HG03045 (cell line): ENCODE measurements at regions not wholly inside any gene's neighbourhood (a gene's known extent, or its start where the extent isn't known, plus 50 kb on each side); places are given as distances from the start of the nearest gene placed in this dataset.
A peak's percentile ranks its signal among the peaks of the same experiment; 100 is the strongest.

Source experiments
- ATAC-seq: cut with Tn5 transposase; IDR thresholded peaks from one replicate; pipeline ENCODE4 v1.9.1; 2021; ENCODE audit warnings: mild to moderate bottlenecking, moderate library complexity; ENCODE audit not compliant: unreplicated experiment

DNA sequence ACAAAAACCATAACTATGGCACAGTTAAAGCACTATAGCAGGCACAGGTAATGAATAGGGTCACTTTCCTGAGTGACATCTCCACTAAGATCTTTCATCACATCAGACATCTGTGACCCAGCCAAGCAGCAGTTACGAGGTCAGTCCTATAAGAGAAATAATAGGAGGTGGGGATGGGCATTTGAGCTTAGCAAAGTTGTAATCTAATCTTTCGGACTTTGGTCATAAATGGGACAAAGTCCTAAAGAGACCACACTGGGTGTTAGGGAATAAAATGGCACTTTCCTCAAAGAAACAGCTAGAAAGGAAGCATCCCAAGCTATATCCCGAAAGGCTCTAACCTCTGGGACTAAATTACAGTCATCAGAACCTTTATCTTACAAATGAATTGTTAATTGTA is 432.2 kb downstream of the PIK3R1 start:
- no peak for ATAC-seq

DNA sequence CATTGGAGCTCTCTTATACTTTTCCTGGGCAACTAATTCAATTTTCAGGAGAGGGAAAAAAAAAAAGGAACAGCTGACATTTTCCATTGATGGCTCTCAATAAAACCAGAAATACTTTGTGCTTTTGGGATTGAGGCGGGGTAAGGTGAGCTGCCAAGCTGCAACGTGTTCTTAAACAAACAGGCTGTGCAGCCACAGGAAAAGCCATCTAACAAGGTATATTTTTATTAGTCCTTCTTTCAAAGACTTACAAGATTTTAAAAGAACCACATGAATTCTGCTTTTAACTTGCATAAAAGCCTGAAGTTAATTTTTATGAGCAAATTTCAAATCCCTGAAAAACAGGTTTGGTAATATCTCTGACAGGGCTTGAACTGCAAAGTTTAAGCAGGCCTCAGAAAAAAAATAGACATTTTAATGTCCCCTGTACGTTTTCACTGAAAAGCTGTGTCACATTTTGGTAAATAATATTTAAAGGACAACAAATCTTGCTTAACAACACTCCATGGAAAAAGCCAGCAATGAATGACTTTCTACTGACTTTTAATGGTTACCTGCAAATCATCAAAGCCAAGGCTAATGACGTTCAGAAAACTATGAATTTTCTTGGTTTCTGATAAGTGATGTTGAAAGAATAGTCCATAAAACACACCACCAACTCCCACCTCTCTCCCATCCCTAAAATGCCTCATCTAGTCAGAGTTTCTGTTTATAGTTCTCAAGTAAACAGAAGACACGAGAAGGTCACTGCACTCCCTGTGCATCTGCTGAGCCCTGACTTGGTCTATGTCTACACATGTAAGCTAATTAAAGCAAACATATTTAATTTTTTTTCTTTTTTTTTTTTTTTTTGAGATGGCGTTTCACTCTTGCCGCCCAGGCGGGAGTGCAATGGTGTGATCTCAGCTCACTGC is 433.6 kb downstream of the PIK3R1 start:
- no peak for ATAC-seq

DNA sequence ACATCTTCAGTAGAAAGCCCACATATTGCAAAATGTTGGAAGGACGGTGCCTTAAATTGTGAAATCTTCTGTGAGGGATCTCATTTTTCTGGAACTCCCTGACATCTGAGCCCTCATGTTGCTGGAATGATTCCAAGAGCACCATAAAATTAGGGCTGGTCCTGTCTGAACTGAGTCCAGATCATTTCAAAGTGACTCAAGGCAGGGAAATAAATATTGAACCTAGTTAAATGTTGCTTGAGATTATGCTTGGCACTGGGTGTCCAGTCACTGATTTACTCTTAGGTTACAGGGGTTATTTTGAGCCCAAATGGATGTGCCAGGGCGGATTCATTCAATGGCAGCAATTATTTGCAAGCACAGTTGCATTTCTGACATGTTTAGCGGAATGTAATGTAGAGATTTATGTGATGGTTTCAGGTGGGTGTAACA is 437.0 kb downstream of the PIK3R1 start:
- ATAC-seq, result no peak

DNA sequence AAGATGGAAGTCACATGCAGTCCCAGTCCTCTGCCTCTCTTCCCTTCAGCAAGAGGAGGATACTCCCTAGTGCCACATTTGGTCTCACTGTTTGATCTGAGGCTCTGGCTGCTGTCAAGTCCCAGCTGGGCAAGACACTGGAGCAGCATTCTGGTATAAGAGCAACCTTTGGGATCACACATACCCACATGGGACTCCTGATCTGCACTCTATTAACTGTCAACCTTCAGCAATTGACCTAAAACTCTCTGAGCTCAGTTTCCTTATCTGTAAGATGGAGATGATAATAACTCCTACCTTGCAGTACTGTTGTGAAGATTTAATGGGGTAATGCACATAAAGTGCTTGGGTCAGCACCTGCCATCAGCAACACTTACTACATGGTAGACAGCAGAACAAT is 437.9 kb downstream of the PIK3R1 start:
- no peak for ATAC-seq

DNA sequence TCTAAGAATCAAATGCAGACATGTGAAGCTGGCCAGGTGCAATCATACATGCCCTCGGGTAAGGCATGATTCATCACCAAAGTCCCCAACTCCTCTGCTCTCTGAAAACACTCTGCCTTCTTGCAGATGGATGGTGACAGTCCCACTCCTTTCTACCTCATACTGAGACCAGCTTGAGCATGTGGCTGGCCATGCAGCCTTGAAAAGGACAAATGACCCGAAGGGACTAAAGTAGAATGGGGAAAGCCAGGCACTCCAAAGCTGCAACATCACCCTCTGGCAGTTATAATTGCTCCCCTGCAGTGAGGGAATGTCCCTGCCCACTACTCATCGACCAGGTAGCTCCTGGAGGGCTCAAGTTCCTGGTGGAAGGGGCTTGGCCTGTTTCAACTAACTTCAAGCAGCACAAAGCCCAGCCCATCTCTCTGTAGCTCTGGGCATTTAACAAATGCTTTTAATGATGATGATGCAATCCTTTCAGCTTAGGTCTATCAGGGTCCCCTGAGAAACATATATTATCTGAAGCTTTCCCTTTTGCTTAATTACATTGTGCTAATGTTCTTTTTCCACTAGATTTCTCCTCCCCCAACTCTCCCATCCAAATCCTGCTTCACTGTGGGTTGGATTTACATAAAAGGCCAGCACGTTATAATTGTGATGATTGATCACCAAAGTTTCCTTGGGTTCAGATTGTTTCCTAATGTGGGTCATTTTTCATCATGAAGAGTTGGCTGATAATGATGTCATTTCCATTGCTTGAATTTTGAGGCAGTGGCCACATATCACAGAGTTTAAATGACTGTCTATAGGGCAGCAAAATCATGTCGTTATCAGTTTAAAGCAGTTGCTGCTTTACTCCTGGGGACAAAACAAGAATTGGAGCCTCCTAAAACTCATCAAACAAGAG is 436.5 kb upstream of the SLC30A5 start:
- ATAC-seq, result no peak

DNA sequence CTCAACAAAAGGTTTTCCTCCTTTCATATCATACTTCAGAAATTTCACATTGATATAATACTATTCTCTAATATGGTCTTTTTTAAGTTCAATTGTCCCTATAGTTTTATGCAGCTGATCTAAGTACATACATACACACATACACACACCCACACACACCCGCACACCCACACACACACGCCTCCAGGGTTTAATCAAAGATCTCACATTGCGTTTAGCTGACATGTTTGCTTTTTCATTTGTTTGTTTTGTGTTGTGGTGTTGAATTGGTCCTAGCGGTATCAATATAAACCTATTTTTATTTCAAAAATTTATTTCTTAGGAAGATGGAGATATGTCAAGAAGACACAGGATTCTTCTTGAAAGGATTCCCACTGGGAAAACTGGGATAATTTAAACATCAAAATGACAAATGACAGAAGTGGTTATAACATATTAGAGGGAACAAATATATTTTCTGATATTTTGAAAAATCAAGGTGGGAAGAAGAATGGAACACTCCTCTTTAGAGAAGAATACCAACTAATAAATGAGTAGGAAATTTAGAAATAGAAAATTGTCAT is 434.9 kb upstream of the SLC30A5 start:
- ATAC-seq, result no peak

DNA sequence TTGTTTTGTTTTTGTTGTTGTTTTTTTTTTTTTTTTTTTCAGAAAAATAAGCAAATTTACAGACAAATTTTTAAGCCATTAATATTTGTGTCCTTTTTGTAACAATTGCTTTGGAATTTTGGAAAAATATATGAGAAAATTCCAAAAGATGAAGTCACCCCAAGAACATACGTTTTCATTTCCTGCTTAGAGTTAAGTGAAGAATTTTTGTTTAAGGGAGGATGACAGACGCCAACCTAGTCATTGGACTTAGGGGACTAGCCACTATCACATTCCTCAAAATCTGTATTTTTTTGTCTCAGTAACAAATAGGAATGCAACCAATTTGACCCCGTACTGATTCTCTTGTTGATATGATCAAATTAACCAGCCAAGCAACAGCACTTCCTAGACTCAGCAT is 433.9 kb upstream of the SLC30A5 start:
- ATAC-seq, result no peak

DNA sequence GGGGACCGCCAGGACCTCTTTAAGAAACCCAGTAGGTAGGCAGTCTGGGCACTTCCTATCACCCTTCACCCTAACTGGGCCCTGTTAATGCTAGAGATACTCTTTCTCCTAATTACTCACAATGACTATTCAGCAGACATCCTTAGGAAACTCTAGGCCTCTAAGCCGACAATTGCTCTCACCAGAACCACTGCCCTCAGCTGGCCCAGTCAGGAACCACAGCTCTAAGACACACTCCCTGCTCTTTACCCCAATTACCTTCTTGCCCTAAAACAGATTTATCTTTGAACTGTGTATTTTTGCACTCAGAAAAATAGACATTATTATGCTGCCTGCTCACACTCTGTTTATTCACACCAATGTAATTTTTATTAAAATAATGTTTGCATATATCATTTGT is 432.6 kb upstream of the SLC30A5 start:
- peak; percentile 49 for ATAC-seq

DNA sequence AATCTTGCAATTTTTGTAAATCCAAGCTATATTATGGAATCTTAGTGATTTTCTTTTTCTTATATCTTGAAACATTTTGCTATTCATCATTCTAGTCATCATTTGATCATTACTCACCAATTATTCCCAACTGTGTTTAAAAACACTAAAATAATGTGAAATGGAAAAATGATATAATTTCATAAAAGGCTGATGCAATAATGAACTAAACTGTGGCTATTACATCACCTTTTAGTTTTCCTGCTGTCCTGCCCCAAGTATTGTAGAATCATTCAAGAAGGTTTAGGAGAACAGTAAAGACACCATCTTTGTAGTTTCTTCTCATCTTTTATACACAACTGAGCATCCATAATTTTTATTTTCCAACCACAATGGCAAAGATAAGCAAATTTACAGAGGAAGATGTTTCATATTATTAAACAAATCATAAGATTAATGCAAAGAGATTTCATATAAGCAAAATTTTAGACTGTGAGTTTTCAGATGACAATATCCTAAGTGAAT is 431.0 kb upstream of the SLC30A5 start:
- no peak for ATAC-seq

DNA sequence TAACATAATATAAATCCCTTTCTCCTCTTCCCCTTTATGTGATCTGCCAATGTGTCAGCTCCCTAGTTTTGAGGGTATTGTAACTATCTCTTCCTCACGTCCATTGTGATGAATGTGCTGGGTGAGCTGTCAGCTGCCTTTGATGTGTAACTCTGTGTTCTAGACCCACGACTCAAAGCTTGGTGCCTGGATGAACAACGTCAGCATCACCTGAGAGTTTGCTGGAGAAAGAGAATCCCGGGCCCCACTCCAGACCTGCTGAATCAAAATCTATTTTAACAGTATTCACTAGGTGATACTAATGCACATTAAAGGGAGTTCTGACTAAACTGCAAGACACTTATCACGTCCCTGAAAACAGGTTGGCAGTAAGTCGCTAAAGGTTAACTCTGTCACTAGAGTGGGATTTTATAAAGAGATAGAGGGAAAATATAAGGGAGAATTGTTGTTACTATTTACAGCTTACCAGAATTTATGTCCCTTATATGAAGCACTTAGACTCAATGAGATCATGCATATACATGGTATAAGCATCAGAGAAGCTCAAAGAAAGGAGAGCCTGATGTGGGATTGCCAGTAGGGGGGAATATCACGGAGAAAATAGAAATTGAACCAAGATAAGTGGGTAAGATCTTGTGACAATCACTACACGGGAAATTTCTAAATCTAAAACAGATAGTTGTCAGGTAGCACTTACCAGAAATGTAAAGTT is 423.8 kb upstream of the SLC30A5 start:
- ATAC-seq, result no peak

DNA sequence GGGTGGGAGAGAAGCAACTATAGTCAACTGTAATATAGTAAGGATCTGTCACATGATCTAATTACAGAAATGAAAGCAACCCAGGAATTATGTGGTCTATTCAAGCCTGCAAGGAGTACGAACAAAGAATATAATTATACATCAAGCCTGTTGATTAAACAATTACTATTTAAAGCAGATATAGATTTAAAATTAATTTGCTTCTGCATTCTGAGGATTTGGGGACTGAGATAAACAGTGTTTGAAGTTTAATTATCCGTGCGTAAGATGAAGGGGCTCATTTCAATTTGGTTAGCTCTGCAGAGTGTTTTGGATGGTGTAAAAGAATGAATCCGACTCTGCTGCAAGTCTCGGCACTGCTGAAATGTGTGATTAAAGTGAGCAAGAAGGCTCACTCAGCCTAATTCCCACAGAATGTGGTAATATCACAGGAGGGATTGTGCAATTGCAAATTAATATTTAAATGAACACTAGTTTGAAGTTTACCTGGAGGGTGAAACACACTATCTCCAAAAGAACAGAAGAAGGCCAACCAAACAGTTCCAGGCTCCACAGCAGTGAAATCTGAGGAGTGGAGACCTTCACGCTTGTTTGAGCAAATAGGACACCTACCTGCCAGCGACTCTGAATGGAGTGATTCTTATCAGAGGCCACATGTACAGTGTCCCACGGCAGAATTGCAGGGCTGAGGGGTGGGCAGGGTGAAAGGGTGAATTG is 420.6 kb upstream of the SLC30A5 start:
- no peak for ATAC-seq

DNA sequence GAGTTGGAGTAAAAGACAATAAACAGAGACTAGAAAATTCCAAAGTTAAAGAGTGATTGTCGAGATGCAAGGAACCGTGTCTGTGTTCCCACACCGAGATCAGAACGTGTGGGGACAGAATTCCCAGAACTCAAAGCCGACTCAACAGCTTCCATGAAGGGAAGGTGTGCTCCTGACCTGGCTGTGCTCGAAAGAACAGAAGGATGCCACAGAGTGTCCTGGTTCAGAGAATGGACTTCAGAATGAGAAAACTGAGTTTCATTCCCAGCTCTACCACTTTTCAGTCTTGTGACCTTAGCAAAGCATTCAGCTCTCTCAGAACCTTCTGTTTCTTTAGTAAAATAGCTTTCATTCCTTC is 420.0 kb upstream of the SLC30A5 start:
- no peak for ATAC-seq

DNA sequence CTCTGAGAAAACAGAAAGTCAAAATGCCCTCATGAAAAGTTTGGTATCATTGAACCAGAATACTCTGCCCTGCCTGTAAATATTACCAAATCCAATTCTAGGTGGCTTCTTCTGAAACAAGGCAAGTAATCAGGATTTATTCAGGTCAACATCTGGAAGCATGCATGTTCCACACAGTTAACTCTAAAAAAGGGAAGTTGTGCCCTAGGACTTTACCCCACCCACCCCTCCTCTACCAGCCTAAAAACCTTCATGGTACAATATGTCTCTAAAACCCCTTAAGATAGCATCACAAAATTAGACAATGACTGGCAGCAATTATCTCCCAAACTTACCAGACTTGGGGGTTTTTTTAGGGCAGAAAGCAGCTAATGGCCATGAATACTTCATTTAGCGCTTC is 414.8 kb upstream of the SLC30A5 start:
- no peak for ATAC-seq

DNA sequence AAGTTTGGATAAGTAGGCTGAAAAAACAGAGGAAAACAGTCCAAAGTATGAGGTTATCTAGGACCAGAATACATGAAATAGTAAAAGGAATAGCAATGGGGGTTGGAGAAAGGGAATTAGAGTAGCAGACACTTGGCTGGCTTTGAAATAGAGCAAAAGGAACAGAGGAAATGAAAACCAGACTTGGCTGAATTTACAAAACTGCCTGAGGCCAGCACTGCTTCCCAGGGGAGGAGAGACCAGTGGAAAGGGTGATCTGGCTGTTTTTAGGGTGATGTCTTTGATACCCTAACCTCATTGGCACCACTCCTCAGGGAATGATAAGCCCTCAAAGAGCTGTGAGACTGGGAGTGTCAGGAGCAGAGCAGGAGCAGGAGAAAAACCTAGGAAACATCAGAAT is 413.4 kb upstream of the SLC30A5 start:
- no peak for ATAC-seq

DNA sequence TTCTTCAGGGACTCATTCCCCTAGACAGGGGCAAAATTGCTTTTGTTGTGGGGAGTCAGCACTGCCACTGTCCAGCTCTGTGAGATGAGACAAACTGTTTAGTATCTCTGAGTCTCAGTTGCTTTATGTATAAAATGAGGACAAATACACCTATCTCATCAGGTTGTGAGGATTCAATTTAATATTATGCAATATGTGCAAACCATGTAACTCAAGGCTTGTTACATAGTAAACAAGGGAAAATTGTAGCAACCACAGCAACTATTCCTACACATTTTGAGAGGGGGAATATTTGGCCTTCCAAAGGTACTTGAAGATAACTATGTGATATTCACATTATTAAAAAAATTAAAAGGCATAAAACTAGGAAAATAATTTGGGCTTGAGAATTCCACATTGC is 411.9 kb upstream of the SLC30A5 start:
- ATAC-seq, result no peak

DNA sequence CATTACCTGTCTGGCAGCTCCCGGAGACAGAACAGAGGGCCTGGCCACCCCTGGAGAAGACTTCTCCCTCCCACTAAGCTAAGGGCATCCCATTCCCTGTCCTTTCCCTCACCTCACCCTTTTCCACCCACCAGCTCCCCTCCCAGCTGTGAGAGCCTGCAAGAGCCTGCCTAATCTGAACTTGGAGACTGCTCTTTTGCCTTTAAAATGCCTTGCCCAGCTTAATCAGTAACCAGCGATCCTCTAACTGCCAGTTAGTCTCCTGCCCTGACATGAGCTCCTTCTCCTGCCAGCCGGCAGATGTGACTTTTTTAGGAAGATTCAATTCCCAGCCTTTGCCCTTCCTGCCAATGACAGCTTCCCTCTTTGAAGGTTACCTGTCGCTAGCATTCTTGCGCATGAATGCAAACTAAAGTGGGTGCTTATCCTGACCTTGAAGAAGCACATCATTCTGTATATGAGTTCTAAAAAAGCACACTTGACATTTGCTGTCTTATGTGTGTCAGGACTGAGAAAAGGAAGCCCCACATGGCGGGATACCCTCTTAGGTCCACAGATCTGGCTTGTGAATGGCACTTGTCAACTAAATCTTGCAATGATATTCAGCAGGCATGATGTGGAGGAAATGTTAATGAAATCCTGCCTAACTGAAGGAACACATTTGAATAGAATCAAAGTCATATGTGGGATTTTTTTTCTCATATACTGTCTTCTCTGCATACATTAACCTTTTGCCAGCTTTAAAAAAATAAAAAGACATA is 411.2 kb upstream of the SLC30A5 start:
- ATAC-seq, result no peak

DNA sequence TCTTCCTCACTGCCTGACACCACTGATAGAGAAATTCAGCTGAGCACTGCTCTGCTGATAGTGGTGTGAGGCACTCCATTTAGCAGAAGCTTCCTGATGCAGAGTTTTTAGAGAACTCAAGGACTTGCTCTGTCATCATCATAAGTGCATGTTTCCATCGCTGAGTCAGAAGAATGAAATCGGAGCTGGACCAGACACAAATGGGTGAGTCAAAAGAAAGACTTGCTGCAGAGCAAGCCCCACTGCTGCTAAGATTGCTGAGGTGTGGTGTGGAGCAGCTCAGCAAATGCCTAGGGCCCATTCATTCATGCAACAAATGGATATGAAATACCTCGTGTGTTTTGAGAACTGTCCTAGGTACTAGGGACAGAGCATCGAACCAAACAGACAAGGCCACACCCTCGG is 410.2 kb upstream of the SLC30A5 start:
- ATAC-seq, result no peak

DNA sequence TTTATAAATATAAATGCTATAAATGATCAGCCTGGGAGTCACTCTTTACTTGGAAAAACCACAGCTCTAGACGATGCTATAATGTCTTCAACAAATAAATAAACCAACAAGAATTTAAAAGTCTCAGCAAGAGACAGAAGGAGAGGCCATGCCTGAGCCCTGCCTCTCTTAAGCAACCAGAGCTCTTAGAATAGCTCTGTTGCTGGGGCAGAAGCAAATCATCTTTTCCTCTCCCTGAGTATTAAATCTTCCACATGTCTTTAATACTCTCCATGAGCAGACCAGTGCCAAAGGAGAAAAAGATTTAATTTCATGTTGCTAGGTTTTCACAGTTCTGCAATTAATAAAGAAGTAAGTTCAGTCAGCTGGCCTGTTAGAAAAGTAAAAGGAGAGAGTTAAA is 408.0 kb upstream of the SLC30A5 start:
- no peak for ATAC-seq

DNA sequence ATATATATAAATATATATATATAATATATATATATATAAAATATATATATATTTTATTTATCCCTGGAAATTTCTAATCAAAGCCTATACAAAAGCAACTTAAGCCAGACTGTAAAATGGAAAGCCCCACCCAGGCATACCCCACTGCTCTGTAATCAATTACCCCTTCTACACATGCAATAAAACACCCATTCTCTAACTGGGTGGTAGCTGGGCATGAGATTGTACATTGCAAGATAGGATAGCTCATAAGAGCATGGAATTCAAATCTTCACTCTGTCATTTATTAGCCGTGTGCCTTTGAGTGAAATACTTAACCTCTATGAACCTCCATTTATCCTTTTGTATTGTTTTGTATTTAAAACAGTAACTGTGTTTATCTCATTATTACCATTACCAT is 405.3 kb upstream of the SLC30A5 start:
- ATAC-seq, result no peak
